Stimulated activated CD4-positive, alpha-beta T cell treated with anti-CD3 and anti-CD28 coated beads, Interleukin-1b, Interleukin-23, amount 100 ng/mL, for 48 hours (primary cell): ENCODE measurements at regions not wholly inside any gene's neighbourhood (a gene's known extent, or its start where the extent isn't known, plus 50 kb on each side); places are given as distances from the start of the nearest gene placed in this dataset.

Experiments
- DNase-seq: peaks from one replicate; pipeline ENCODE4 v3.0.0-alpha.2; 2020

DNA sequence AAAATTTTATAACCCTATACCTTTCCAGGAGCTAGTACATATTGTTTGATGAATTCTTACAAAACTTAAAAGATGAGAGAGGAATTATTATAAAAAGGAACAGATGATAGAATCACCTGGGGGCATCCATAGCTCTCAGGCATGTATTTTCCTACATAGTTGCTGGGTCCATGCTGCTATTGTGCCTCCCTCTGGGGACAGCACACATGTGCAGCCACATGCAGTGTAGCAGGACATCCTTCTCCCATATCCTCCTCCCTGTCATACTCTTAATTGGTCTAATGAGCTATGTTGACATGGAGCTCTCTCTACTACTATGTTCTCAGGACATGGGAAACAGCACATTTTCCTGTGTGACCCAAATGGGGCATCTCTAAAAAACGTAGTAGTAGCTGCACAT is 898.2 kb upstream of the MAP3K7 start:
- DNase-seq, result no peak

GRCh38 chr6:91483415-91484105 is 896.7 kb upstream of the MAP3K7 start:
- DNase-seq, result no peak

- DNase-seq, result no peak
These were observed 895.6 kb upstream of the MAP3K7 start for GRCh38 chr6:91482498-91482897.

- no peak for DNase-seq
These were observed 893.5 kb upstream of the MAP3K7 start for GRCh38 chr6:91480402-91480801.

- DNase-seq, result no peak
These were observed 890.8 kb upstream of the MAP3K7 start for GRCh38 chr6:91477688-91478087.

GRCh38 chr6:91476000-91476399 is 889.1 kb upstream of the MAP3K7 start:
- DNase-seq, result no peak

DNA sequence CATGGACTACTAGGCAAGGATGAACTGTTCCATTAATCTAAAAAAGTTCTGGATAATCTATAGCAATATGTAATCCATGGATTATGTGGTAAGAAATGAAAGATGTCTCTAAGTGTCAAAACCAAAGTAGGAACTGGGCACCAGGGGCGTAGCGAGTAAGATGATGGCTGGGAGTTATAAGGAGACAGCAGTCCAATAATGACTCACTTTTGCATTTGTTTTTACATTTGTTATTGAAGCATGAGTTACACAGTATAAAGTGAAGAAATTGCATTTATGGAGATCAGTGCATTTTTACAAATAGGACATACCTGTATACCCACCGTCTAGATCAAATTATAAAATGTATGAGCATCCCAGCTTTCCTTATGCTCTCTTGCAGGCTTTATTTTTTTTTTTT is 878.5 kb upstream of the MAP3K7 start:
- no peak for DNase-seq

- DNase-seq, result no peak
These were observed 877.8 kb upstream of the MAP3K7 start for GRCh38 chr6:91464718-91465117.

- no peak for DNase-seq
These were observed 877.3 kb upstream of the MAP3K7 start for GRCh38 chr6:91464201-91464600.

DNA sequence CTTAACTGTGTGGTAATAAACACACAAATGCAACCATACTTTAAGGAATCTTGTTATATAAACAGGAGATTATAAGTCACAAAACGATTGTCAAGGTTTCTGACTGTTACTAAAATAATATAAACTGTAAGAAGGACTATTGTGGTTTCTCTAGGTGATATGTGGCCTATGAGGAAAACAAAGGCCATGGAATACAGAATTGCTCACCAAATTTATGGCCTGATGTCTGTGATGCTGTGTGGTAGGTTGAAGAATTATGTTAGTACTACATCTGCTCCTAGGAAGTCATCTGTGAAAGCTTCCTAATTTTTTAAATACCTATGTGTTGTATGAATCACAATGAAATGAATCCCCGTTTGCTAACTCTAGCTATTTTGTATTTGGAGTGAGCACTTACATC is 875.4 kb upstream of the MAP3K7 start:
- DNase-seq, result no peak

- DNase-seq, result no peak
These were observed 866.5 kb upstream of the MAP3K7 start for GRCh38 chr6:91453224-91453878.

GRCh38 chr6:91449539-91449938 is 862.7 kb upstream of the MAP3K7 start:
- no peak for DNase-seq

DNA sequence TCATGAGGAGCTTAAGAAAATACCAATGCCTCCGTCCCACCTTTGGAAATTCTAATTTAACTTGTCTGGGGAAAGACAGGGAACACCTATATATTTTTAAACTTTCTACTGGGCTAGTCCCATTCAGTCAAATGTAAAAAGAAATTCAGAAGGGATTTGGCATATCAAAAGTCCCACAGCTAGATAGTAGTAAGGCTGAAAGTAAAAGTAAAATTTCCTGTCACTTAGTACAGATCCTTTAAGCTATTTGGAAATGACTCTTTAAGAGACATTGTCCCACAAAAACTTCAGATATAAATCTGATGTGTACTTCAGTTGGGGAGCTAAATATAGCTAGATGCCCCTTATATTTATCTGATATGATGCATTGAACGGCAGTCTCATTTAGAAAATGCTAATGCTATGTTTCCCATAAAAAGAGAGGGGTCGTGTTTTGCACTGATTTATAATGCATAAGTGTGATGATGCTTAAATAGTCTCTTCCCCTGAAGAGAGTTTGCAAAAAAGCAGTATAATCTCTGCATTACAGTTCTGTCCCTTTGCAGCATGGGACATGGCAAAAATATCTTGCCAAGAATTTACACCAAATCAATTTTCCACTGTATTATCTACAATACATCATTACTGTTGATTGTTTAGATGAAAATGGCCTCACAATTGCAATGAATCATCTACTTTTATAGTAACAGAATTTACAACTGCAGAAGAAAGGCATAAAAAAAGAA is 860.8 kb upstream of the MAP3K7 start:
- DNase-seq, result no peak

DNA sequence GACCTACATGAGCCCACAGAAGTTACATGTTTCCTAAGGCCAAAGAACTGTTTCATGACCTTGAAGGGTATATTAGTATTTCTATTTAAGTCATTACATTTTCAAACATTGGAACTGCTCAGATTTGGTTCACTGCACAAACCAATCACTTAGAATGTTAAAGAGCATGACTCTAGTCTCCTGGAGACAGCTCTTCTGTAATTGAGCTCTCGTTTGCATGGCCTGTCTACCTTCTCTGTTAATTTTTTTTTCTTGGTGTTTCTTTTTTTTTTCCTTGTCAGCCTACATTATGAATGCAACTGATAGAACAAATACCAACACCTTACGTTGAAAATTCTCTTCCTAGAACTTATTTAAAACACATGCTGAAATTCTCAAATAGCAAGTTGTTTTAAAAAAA is 860.2 kb upstream of the MAP3K7 start:
- no peak for DNase-seq

DNA sequence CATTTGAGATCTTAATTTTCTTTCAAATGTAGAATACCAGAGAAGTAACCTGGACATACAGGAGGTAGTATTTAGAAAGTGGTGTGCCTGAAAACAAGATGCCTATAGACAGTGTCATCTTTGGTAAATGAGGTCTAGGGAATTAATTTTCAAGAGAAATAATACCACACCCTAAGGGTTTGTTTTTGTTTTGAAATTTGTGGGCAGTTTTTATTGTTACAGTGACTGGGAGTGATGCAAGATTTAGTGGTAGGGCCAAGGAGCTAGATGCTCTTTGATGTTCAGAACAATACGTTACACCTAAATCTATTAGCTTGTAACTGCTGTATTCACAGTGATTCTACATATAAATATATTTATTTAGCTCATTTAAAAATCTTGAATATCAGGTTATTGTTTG is 856.5 kb upstream of the MAP3K7 start:
- no peak for DNase-seq

- no peak for DNase-seq
These were observed 855.5 kb upstream of the MAP3K7 start for GRCh38 chr6:91442342-91442741.

GRCh38 chr6:91438570-91438969 is 851.7 kb upstream of the MAP3K7 start:
- DNase-seq, result no peak

GRCh38 chr6:91437315-91437729 is 850.5 kb upstream of the MAP3K7 start:
- no peak for DNase-seq

- no peak for DNase-seq
These were observed 849.6 kb upstream of the MAP3K7 start for GRCh38 chr6:91436448-91436847.

DNA sequence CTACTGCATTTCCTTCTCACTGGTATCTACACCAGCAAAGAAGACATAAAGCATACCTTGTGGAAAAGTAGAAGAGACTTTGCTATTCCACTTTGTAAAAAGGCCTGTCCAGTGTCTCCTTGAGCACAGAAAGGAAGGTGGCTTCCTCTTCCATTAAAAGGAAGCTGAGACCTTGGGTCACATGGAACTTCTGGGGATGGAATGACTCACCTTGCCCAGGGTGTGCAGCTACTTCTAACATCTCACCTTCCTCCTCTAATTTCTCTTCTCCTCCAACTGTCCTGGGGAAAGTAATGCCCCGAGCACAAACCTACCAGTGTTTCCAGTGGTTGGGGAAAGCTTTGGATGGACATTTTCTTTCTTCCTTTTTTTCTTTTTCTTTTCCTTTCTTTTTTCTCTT is 848.8 kb upstream of the MAP3K7 start:
- DNase-seq, result no peak

DNA sequence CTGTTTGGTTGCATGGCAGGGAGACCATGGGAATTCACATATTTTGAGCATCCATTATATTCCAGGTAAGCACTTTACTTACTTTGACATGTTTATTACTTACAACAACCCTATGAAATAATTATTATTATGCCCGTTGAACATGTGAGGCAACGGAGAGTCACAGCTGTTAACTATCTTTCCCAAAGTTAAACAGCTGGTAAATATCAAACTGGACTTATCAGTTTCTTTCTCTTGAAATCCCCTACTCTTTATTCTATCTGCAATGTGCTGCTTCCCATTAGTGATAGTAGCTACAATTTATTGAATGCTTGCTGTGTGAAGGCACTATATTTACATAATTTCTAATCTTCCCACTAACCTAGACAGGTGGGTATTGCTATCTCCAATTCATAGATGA is 847.7 kb upstream of the MAP3K7 start:
- DNase-seq, result no peak

- no peak for DNase-seq
These were observed 847.0 kb upstream of the MAP3K7 start for GRCh38 chr6:91433660-91434534.

DNA sequence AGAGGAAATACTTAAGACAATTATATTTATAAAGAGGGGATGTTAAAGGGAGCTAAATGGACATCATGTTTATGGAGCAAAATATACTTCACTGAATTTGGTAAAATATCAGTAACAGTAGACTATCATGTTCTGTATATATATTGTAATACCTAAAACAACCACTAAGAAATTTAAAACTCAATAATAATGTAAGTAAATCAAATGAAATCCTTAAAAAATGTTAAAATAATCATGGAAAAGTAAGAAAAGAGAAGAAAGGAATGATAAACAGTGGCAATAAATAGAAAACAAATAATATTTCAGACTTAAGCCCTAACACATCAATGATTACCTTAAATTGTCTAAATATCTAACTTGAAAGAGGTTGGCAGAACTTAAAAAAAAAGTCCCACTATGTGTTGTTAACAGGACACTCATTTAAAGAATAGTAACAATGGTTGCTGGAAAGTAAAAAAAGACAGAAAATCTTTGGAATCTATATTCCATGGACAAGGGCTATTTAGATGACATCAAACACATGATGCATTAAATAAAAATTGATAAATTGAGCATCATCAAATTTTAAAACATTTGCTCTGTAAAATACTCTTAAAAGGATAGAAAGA is 842.2 kb upstream of the MAP3K7 start:
- no peak for DNase-seq
